GM21786 (cell line): ENCODE measurements at regions not wholly inside any gene's neighbourhood (a gene's known extent, or its start where the extent isn't known, plus 50 kb on each side); places are given as distances from the start of the nearest gene placed in this dataset.
"Not testable (repeated sequence)": the region's sequence is repeated elsewhere in the genome, so short reads cannot be mapped to it uniquely, and the experiment has no call there.

Source experiments
- ATAC-seq: cut with Tn5 transposase; IDR thresholded peaks from one replicate; pipeline ENCODE4 v1.9.1; 2021; ENCODE audit not compliant: unreplicated experiment

DNA sequence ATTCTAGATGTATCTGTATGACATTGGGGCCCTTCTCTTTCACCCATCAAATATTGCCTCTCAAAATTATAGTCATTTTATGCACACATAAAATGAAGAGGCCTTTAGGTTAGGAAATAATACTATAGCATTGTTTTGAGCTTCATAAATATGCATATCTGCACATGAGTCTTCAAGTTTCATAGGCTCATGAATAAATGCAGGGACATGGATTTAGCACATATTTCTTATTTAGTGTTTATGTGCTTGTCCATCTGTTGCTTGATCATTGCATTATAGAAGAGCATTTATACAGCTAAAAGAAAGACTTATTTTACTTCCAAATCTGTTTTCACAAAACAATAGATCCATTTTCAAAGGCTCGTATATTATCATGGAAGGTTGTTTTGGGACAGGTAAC is 455.8 kb downstream of the EPM2A start:
- ATAC-seq: no peak

- no peak for ATAC-seq
Measured at GRCh38 chr6:145279993-145280392, 455.3 kb downstream of the EPM2A start.

- not testable (repeated sequence) for ATAC-seq
Measured at GRCh38 chr6:145283209-145283608, 452.1 kb downstream of the EPM2A start.

DNA sequence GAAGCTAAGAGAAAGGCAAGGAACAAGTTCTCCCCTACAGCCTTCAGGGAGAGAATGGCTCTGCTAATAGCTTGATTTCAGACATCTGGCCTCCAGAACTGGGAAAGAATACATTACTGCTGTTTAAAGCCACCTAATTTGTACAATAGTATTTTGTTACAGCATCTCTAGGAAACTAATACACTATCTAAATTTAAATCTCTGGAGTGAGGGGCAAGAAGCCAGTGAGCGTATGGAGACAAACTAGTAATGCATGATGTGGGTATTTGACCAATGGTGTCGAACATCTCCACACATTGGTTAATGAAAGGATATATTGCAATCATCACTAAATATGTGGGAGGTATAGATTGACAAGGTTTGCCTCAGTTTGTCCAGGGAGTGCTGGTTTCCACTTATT is 451.5 kb downstream of the EPM2A start:
- ATAC-seq: no peak

GRCh38 chr6:145286916-145287315 is 448.4 kb downstream of the EPM2A start:
- ATAC-seq: no peak

DNA sequence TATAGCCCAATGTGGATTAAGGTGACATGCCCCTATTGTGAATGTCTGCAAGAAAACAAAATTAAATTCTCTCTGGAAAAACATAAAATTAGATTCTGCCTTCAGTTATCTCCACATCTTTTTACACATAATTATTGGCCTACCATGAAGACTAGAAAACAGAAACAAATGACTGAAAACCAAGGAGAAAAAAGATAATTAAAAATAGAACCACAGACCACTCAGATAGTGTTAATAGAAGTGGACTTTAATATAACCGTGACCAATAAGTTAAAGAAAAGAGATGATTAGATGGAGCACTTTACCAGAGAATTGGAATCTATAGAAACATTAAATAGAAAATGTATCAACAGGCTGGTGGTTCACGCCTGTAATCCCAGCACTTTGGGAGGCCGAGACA is 445.7 kb downstream of the EPM2A start:
- no peak for ATAC-seq

DNA sequence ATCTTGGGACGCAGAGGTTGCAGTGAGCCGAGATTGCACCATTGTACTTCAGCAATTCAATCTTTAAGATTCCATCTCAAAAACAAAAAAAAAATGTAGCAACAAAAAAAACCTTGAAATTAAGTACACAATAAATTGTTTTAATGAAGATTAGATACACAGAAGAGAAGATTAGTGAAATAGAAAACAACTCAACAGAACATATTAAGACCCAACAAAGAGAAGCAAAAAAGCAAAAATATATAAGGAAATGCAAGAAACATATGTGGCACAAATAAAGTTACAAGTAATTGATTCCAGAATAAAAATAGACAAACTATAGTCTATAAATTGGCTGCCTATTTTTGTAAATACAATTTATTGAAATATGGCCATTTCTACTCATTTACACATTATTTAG is 445.2 kb downstream of the EPM2A start:
- ATAC-seq: no peak

DNA sequence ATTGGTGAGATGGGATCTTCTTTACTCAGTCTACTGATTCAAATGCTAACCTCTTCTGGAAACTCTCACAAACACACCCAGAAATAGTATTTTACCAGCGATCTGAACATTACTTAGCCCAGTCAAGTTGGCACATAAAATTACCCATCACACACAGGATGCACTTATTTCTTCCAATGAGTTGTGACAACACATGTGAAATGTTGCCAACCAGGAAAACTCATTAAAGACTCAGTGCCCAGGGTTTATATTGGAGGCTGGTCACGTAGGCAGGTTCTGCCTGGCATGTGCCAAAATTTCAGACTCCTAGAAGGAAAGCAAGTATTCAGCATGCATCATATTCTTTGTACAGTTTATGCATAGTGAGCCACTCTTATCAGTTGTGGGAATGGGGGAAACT is 443.3 kb downstream of the EPM2A start:
- no peak for ATAC-seq

DNA sequence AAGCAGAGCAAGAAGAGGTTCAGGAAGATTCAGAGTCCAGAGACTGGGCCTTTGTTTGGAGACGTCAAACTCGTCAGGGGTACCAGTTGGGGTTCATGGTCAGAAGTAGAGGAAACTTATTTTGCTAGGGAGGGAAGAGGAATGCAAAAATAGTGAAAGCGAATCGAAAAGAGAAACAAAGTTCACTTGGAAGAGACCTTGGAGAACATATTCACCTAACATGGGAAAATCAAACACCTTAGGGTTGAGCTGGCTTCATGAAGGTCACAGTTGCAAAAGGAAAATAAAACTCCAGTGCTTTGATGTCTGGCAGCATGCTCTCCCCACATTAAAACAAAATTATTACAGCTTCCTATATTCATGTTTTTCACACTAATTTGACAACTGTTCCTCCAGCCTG is 440.4 kb downstream of the EPM2A start:
- no peak for ATAC-seq

GRCh38 chr6:145295746-145296145 is 439.6 kb downstream of the EPM2A start:
- ATAC-seq: no peak

DNA sequence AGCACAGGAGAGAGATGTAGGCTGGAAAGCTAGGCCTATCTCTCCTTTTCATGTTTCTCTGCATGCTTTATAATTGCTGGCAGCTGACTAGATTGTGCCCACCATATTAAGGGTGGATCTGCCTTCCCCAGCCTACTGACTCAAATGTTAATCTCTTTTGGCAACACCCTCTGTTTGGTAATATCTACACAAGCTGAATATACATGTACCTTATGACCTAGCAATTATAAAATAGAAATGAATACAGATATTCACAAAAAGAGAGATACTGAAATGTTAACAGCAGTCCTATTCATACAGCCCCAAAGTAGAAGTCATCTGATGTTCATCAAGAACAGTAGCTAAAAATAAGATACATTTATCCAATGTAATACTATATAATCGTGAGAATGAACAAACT is 429.6 kb downstream of the EPM2A start:
- no peak for ATAC-seq

DNA sequence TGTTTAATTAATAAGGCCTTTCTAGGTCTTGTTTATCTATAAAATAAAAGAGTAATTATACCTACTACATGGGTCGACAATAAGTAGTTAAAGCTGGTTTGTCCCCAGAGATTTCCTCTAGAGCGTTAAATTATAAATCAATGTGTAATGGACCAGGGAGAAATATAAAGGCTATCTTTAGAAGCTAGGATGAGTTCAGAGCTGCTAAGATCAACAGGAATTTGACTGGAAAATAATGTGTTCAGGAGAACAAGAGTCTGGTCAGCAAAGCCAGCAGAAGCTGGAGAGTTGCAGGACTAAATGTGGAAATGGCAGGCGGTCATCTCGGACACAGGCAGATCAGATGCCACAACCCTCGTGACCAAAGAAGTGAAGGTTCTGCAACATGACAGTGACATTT is 428.8 kb downstream of the EPM2A start:
- no peak for ATAC-seq

DNA sequence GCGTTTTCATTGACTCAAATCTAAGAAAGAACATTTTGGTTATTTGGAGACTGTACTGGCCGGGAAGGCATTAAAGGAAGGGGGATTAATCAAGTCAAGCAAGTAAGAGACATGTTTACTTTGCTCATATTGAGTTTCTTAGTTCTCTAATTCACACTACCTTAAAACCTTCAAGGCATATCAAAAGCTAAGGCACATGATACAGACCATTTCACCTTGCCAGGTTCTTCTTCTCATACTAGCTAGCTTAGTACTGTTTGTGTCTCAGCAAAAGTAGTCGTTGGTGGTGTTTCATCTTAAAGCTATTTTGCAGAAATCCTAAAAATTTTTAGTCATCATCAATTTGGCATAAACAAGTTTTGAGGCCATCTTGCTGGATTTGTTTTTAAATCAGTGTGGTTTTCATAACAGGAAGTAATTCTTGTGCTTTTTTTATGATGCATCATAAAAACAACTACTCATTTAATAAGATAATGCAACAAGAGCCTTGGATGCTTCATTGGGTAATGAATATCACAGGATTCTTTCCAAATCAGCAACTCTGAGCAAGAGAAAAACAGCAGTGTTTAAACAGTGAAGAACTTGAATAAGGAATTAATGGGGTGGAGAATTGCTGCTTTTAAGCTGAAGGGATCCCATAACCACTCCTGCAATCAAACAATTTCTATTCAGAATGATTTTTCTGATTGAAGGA is 425.3 kb downstream of the EPM2A start:
- no peak for ATAC-seq

- ATAC-seq: no peak
Measured at GRCh38 chr6:145312481-145312880, 422.8 kb downstream of the EPM2A start.

GRCh38 chr6:145313041-145313855 is 422.1 kb downstream of the EPM2A start:
- no peak for ATAC-seq

DNA sequence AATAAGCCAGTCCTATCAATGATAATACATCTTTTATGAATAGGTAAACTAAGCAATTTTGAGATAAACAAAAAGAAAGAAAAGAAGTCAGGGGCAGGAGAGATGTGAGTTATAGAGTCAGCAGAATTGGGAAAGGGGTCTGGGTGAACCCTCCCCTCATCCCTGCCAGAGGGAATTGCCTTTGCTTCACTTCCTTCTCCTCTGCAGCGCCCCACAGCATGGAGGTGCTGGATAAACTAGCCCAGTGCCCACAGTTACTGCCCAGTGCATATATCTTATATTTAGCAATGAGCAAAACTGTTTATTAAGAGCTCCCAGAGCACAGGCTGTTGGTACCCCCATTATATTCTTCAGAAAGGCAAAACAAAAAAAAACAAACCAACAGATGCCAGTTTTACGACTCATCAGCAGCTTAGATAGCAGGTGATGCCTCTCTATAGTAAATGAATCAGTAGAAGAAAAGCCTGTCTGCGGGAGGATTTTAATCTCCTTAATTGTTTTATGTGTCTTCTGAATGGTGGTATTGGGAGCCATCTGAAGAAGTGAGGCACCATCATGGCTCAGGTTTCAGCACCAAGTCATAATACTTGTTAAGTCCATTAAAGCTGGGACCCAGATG is 419.2 kb downstream of the EPM2A start:
- no peak for ATAC-seq

- no peak for ATAC-seq
Measured at GRCh38 chr6:145318952-145319351, 416.4 kb downstream of the EPM2A start.

DNA sequence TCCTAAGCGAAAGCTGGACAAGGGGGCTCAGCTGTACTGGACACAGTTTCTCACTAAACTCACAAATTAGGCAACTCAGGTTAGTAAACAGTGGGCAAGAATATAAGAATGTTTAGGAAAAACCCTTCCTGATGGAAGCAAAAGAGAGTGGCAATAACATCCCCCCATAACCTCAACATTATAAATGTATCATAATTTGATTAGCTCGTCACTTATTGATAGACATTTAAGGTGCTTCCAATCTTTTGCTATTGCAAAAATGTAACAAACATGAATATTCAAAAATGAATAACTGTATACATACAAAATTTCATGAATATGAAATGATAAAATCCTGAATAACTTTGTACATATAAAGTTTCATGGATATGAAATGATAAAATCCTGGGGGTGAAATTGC is 415.7 kb downstream of the EPM2A start:
- no peak for ATAC-seq

GRCh38 chr6:145323646-145324045 is 411.7 kb downstream of the EPM2A start:
- ATAC-seq: no peak

GRCh38 chr6:145327586-145327985 is 407.7 kb downstream of the EPM2A start:
- ATAC-seq: no peak

DNA sequence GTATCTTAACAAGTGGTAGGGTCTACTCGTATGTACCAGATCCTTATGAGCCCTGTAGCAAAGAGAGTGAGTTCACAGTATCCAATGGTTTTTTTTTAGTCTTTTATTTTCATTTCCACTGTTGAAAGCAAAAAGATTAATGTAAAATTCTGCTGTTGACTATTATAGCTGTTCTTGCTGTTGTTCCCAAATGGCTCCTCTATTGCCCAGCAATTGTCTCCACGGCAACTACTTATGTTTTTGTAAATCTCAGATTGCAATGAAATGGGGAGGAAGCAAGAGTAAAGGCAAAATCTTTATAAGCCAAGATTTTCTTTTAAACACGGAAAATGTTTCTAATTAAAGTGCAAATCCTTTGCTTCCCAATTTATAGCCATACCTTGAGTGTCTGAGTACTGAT is 406.1 kb downstream of the EPM2A start:
- ATAC-seq: no peak

GRCh38 chr6:145331066-145331465 is 404.3 kb downstream of the EPM2A start:
- ATAC-seq: no peak
